Lower leg skin (tissue), 3 donors: ENCODE measurements at regions not wholly inside any gene's neighbourhood (a gene's known extent, or its start where the extent isn't known, plus 50 kb on each side); places are given as distances from the start of the nearest gene placed in this dataset.

Experiments
- CTCF ChIP-seq, 3 donors: fragments of 450-650 bp; IDR thresholded peaks; one replicate each; pipeline ENCODE4 v1.5.1; 2016; ENCODE audit warnings: antibody characterized with exemption in 3 of 3, mild to moderate bottlenecking in 3 of 3, moderate library complexity in 2 of 3
- POLR2A ChIP-seq, 2 donors: fragments of 450-650 bp; IDR thresholded peaks; one replicate each; pipeline ENCODE4 v1.6.1; 2016 to 2017; ENCODE audit warnings: antibody characterized with exemption in 2 of 2, mild to moderate bottlenecking in 1 of 2, moderate library complexity in 1 of 2

DNA sequence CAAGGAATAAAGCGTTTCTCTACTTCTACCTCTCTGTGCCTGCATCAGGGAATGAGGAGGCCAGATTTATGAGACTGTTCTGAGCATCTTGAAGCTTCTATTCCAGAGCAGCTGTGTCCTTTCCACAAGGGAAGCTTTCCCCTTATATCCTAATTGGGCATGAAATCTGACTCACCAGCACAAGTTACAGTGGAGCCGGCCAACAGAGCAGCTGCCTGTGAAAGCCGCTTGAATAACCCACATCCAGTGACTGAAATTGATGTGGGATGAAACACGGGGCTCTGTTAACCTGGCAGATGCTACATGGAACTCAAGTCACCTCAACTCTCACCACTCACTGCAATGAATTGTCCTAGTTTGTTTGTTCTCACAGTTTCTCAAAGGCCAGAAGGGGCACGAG is 400.3 kb downstream of the TFAP2A start:
- TF ChIP-seq POLR2A (IDR thresholded peaks at IDR 0.05), result no peak
- TF ChIP-seq CTCF (IDR thresholded peaks at IDR 0.05), result no peak
